Astrocyte of the spinal cord (primary cell): ENCODE measurements at regions not wholly inside any gene's neighbourhood (a gene's known extent, or its start where the extent isn't known, plus 50 kb on each side); places are given as distances from the start of the nearest gene placed in this dataset.

Experiments
- DNase-seq: peaks from one replicate; pipeline ENCODE4 v3.0.0; 2011; ENCODE audit warnings: low read depth, low spot score
- H3K4me3 ChIP-seq: 2 replicates; pipeline ENCODE4 v1.5.1; 2011; ENCODE audit warnings: low read depth, mild to moderate bottlenecking, low read length, moderate library complexity
- CTCF ChIP-seq: IDR thresholded peaks from 2 replicates; pipeline ENCODE4 v1.5.1; 2012; ENCODE audit warnings: low read depth, mild to moderate bottlenecking, low read length, inconsistent platforms
- in situ Hi-C: cut with HindIII; loops from 2 replicates; pipeline ENCODE4 v1.10.0; 2017; ENCODE audit warnings: low sequenced_read_pairs

- no peak overlapping the region for H3K4me3 ChIP-seq
- DNase-seq = no peak
- TF ChIP-seq CTCF = no peak
- in situ Hi-C loops = no loop called here
Measured at GRCh38 chr11:116065191-116065895, 561.1 kb upstream of the CADM1 start.

GRCh38 chr11:116062490-116063171 is 558.4 kb upstream of the CADM1 start:
- in situ Hi-C loops = no loop called here
- no peak for DNase-seq
- no peak overlapping the region for H3K4me3 ChIP-seq
- no peak for TF ChIP-seq CTCF

DNA sequence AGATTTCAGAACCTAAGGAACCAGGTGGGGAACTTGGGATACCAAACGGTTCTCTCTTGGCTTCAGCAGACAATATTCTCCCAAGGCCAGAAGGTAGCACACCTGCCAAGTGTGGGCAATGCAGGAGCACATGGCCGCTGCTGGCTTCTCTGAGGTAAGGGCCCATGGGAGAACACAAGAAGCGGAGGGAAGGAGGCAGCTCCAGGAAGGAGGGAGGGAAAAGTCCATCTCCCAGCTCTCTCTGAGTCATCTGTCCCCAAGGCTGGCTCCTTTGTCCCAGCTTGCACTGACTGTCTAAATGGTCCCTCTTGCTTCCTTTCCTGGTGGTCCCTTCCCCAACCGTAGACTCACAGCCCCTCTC is 557.9 kb upstream of the CADM1 start:
- in situ Hi-C loops = no loop called here
- TF ChIP-seq CTCF = no peak

DNA sequence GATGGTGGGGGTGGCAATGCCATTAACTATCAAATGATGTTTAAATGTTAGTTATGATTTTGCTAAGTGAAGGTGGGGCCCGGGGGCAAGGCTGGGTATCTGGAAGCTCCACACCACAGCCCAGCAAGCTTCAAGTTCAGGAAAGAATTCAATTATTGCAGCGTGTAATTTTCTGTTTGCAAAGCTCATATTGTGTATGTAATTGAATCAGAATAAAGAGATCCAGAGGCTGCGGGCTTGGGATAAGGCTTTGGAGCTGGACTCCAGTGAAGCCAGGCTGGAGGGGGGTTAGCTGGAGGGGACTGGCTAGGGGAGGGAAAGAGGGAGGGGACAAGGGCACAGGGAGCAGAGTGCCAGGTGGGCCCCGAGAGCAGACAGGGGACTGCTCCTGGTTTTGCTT is 557.1 kb upstream of the CADM1 start:
- in situ Hi-C loops = no loop called here
- no peak overlapping the region for H3K4me3 ChIP-seq
- TF ChIP-seq CTCF = no peak
- DNase-seq = no peak

More for the DNA sequence above, 557.9 kb upstream of the CADM1 start:
- H3K4me3 ChIP-seq = no peak overlapping the region
- DNase-seq = no peak

- TF ChIP-seq CTCF = no peak
- in situ Hi-C loops = no loop called here
- H3K4me3 ChIP-seq = no peak overlapping the region
- DNase-seq = no peak
Measured at GRCh38 chr11:116059919-116060318, 555.7 kb upstream of the CADM1 start.

GRCh38 chr11:116057000-116057399 is 552.8 kb upstream of the CADM1 start:
- no peak overlapping the region for H3K4me3 ChIP-seq
- no peak for DNase-seq
- in situ Hi-C loops = no loop called here
- TF ChIP-seq CTCF = no peak
